Natural killer cell (primary cell): ENCODE measurements at regions not wholly inside any gene's neighbourhood (a gene's known extent, or its start where the extent isn't known, plus 50 kb on each side); places are given as distances from the start of the nearest gene placed in this dataset.
"Not testable (repeated sequence)": the region's sequence is repeated elsewhere in the genome, so short reads cannot be mapped to it uniquely, and the experiment has no call there.

Experiments used
- ATAC-seq, 3 donors: fragments of 150-1000 bp in 2 of 3; fragments of 200-7000 bp in 1 of 3; cut with Tn5 transposase; 1 replicate in 1 of 3; 2 replicates in 2 of 3; pipeline ENCODE4 v1.10.0; 2021; ENCODE audit warnings: mild to moderate bottlenecking in 2 of 3, moderate library complexity in 2 of 3
- DNase-seq, 2 donors: peaks; one replicate each; pipeline versions ENCODE4 v3.0.0 to v3.0.0-alpha.2; 2013 to 2021; ENCODE audit warnings: mixed read lengths in 1 of 2
- H3K27ac ChIP-seq: one replicate; pipeline ENCODE4 v1.5.1; 2013; ENCODE audit warnings: mild to moderate bottlenecking, low read length
- H3K27me3 ChIP-seq: one replicate; pipeline ENCODE4 v1.6.1; 2013; ENCODE audit warnings: low read length; ENCODE audit not compliant: control insufficient read depth, insufficient read depth
- H3K36me3 ChIP-seq: one replicate; pipeline ENCODE4 v1.6.1; 2013; ENCODE audit warnings: low read length; ENCODE audit not compliant: control insufficient read depth, insufficient read depth
- H3K4me1 ChIP-seq: one replicate; pipeline ENCODE4 v1.6.1; 2013; ENCODE audit warnings: low read length; ENCODE audit not compliant: control insufficient read depth, insufficient read depth
- H3K4me3 ChIP-seq: one replicate; pipeline ENCODE4 v1.5.1; 2013; ENCODE audit warnings: low read length
- H3K9me3 ChIP-seq: one replicate; pipeline ENCODE4 v1.6.1; 2013; ENCODE audit warnings: low read length; ENCODE audit not compliant: control insufficient read depth, insufficient read depth
- H3K27ac Mint-ChIP-seq, 2 donors: one replicate each; pipeline ENCODE4 v1.8.0; 2022; ENCODE audit warnings: mild to moderate bottlenecking in 2 of 2, mixed read lengths in 2 of 2, moderate library complexity in 1 of 2
- H3K27me3 Mint-ChIP-seq, 2 donors: one replicate each; pipeline ENCODE4 v1.8.0; 2022; ENCODE audit warnings: low read depth in 2 of 2, mixed read lengths in 2 of 2
- H3K36me3 Mint-ChIP-seq: one replicate; pipeline ENCODE4 v1.8.0; 2022; ENCODE audit warnings: mixed read lengths
- H3K4me1 Mint-ChIP-seq, 2 donors: one replicate each; pipeline ENCODE4 v1.8.0; 2022; ENCODE audit warnings: mixed read lengths in 2 of 2
- H3K4me3 Mint-ChIP-seq: one replicate; pipeline ENCODE4 v1.8.0; 2022; ENCODE audit warnings: mild to moderate bottlenecking, moderate library complexity, mixed read lengths
- H3K9me3 Mint-ChIP-seq, 2 donors: one replicate each; pipeline ENCODE4 v1.8.0; 2022; ENCODE audit warnings: mixed read lengths in 2 of 2
- CTCF ChIP-seq: fragments of 200-600 bp; IDR thresholded peaks from one replicate; pipeline ENCODE4 v1.8.0; 2022; ENCODE audit warnings: antibody characterized with exemption
- WGBS: methylation state at CpG from one replicate; pipeline ENCODE4 v1.1.7; 2013; ENCODE audit warnings: missing lambda C conversion rate; ENCODE audit not compliant: insufficient coverage; 5-methylcytosine and 5-hydroxymethylcytosine counted together
- intact Hi-C: fragments of 100-400 bp; cut with micrococcal nuclease; formaldehyde crosslinking; loops from one replicate; pipeline ENCODE4 v1.14.2; 2022

DNA sequence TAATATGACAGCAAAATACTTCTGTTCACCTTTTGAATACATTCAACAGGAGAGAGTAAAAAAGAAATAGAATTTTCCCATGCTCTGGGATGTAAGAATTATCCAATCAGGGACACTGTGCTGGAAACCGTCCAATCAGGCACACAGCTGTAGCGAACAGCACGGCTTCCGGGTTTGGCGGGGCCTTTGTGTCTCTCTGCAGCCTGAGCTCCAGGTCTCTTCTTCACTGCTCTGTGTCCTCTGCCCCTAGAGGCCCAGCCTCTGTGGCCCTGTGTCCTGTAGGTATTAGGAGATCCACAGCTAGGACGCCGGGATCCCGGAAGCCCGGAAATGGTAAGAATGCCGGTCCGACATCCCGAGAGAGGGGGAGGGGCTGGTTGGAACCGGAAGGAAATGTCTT, 92.7 kb downstream of the ZNF737 start:
- Histone ChIP-seq H3K9me3 (peaks cover 34% of the 10 kb centered on the region), H3K27me3 (no peaks in the 10 kb centered on the region), H3K36me3 (no peaks in the 10 kb centered on the region), H3K4me1 (no peaks in the 10 kb centered on the region), H3K4me3 (no peak overlapping the region), H3K27ac (no peak overlapping the region)
- ATAC-seq (no peak), DNase-seq (no peak)
- Mint-ChIP-seq H3K4me3 (no peak overlapping the region), H3K36me3 (peaks cover 26% of the 10 kb centered on the region), H3K27ac (no peak overlapping the region), H3K27me3 (no peaks in the 10 kb centered on the region), H3K9me3 (peaks cover 29 to 37% of the 10 kb centered on the region in 2 donors), H3K4me1 (no peaks in the 10 kb centered on the region)
- intact Hi-C loops, result no loop called here
- WGBS, result 95% methylated on average over 13 of the region's 13 CpGs
- TF ChIP-seq CTCF, result no peak

GRCh38 chr19:20471431-20471830, 94.2 kb downstream of the ZNF737 start:
- H3K27ac Mint-ChIP-seq, result no peak overlapping the region
- Histone ChIP-seq H3K9me3 (peaks cover 28% of the 10 kb centered on the region), H3K27ac (no peak overlapping the region), H3K27me3 (no peaks in the 10 kb centered on the region), H3K4me3 (no peak overlapping the region), H3K36me3 (no peaks in the 10 kb centered on the region), H3K4me1 (no peaks in the 10 kb centered on the region)
- H3K9me3 Mint-ChIP-seq, result peaks cover 17 to 23% of the 10 kb centered on the region in 2 donors
- TF ChIP-seq CTCF, result no peak
- H3K36me3 Mint-ChIP-seq, result peaks cover 19% of the 10 kb centered on the region
- WGBS, result 79% methylated on average over 4 of the region's 4 CpGs
- H3K4me1 Mint-ChIP-seq, result no peaks in the 10 kb centered on the region
- intact Hi-C loops, result no loop called here
- DNase-seq, result no peak
- no peaks in the 10 kb centered on the region for H3K27me3 Mint-ChIP-seq
- ATAC-seq, result no peak
- H3K4me3 Mint-ChIP-seq, result no peak overlapping the region

GRCh38 chr19:20470345-20471135, 95.0 kb downstream of the ZNF737 start:
- no peak overlapping the region for H3K4me3 ChIP-seq
- Mint-ChIP-seq H3K36me3 (peaks cover 12% of the 10 kb centered on the region), H3K27ac (no peak overlapping the region), H3K27me3 (no peaks in the 10 kb centered on the region), H3K4me3 (no peak overlapping the region), H3K9me3 (peaks cover 8 to 14% of the 10 kb centered on the region in 2 donors), H3K4me1 (no peaks in the 10 kb centered on the region)
- no peaks in the 10 kb centered on the region for H3K27me3 ChIP-seq
- ATAC-seq, result no peak
- H3K9me3 ChIP-seq, result peaks cover 22% of the 10 kb centered on the region
- intact Hi-C loops, result no loop called here
- 83% methylated on average over 4 of the region's 4 CpGs for WGBS
- no peaks in the 10 kb centered on the region for H3K4me1 ChIP-seq
- DNase-seq, result no peak
- no peaks in the 10 kb centered on the region for H3K36me3 ChIP-seq
- no peak for TF ChIP-seq CTCF
- no peak overlapping the region for H3K27ac ChIP-seq

GRCh38 chr19:20466638-20466990, 99.0 kb downstream of the ZNF737 start:
- H3K9me3 Mint-ChIP-seq, DNase-seq, H3K4me1 Mint-ChIP-seq: not testable (repeated sequence)

GRCh38 chr19:20465922-20466637, 99.5 kb downstream of the ZNF737 start:
- H3K9me3 Mint-ChIP-seq, H3K9me3 ChIP-seq, H3K4me1 ChIP-seq, H3K4me1 Mint-ChIP-seq, H3K27ac Mint-ChIP-seq, H3K27me3 Mint-ChIP-seq, ATAC-seq, H3K4me3 ChIP-seq, DNase-seq, H3K27ac ChIP-seq, H3K4me3 Mint-ChIP-seq, H3K36me3 ChIP-seq, intact Hi-C loops, H3K27me3 ChIP-seq: not testable (repeated sequence)
- 57% methylated on average over 1 of the region's 5 CpGs for WGBS
- peaks cover 11% of the 10 kb centered on the region for H3K36me3 Mint-ChIP-seq

More at GRCh38 chr19:20466638-20466990, 99.0 kb downstream of the ZNF737 start:
- H3K4me1 ChIP-seq, H3K27ac ChIP-seq, H3K4me3 Mint-ChIP-seq, H3K4me3 ChIP-seq, H3K27me3 Mint-ChIP-seq, ATAC-seq, H3K27ac Mint-ChIP-seq, H3K9me3 ChIP-seq, H3K27me3 ChIP-seq, intact Hi-C loops, H3K36me3 ChIP-seq: not testable (repeated sequence)
- peaks cover 11% of the 10 kb centered on the region for H3K36me3 Mint-ChIP-seq
